ENCODE measurements at regions not wholly inside any gene's neighbourhood (a gene's known extent, or its start where the extent isn't known, plus 50 kb on each side); places are given as distances from the start of the nearest gene placed in this dataset.

DNA sequence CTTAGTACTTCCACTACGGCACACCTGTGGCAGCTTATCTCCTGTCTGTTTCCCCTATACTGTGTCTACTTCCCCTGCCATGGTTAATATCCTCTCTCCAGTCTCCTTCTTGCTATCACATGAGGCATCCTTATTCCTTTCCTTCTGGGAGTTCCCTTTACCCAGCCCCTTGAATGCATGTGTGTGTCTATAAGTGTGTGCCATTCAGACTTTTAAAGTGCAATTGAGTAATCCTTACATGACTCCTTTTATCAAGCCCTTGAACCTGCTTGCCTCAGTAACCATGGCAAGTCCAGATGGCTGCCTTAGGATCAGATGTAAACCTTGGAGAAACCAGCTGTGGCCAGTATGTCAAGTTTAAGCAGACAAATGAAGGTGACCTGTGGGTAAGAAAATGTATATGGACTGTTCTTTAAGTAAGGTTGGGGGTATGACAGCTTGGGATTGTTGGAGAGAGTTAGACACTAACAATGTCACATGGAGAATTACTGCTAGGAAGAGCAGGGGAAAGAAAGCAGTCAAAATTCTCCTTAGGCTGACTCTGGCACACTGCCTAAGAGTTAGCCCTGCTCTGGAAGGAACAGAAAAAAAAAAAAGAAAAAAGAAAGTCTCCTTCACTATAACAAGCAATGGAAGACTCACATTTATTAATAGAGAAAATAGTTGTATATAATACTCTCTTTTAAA lies 142.1 kb downstream of the HINT1 start:
- Histone ChIP-seq H2BK20ac (ENCODE audit: low read length) (no peak overlapping the region), H3K27me3 (replicated peaks in 1 of 4; ENCODE audit: control insufficient read depth in 3 of 4, extremely low read depth in 1 of 4, insufficient read depth in 3 of 4, low read length in 3 of 4) (no peaks in the 10 kb centered on the region), H2BK120ac (replicated peaks; ENCODE audit: low read depth, low read length) (no peak overlapping the region), H3K4ac (replicated peaks; ENCODE audit: insufficient read length, low read depth, low read length) (no peak overlapping the region), H3K4me2 (ENCODE audit: insufficient read depth in 1 of 2, low read depth in 2 of 2, low read length in 2 of 2) (no peak overlapping the region), H3K23ac (ENCODE audit: insufficient read length) (no peak overlapping the region), H3K9ac (replicated peaks in 1 of 4; ENCODE audit: extremely low read depth in 1 of 4, low read depth in 3 of 4, low read length in 3 of 4) (no peak overlapping the region), H3K4me1 (replicated peaks in 1 of 4; ENCODE audit: control insufficient read depth in 3 of 4, insufficient read depth in 4 of 4, low read length in 3 of 4) (no peaks in the 10 kb centered on the region), H2BK15ac (ENCODE audit: low read length) (no peak overlapping the region), H2BK5ac (ENCODE audit: low read depth, low read length) (no peak overlapping the region), H3K79me2 (ENCODE audit: control insufficient read depth in 1 of 2, insufficient read depth in 2 of 2, low read length in 2 of 2) (no peaks in the 10 kb centered on the region), H2BK12ac (ENCODE audit: low read depth, low read length) (no peak overlapping the region), H3K14ac (ENCODE audit: insufficient read length) (no peak overlapping the region), H4K8ac (ENCODE audit: extremely low read depth, insufficient read depth, low read length) (no peak overlapping the region), H3K27ac (ENCODE audit: low read depth, low read length) (no peak overlapping the region), H2AK5ac (ENCODE audit: low read depth, low read length) (no peak overlapping the region), H3K18ac (ENCODE audit: extremely low read depth, low read length) (no peak overlapping the region), H3K9me3 (ENCODE audit: insufficient read depth in 2 of 2, low read depth in 1 of 2, low read length in 1 of 2) (no peaks in the 10 kb centered on the region), H4K20me1 (replicated peaks in 1 of 2; ENCODE audit: control insufficient read depth in 1 of 2, insufficient read depth in 2 of 2, low read length in 2 of 2) (no peaks in the 10 kb centered on the region), H2AFZ (ENCODE audit: low read length) (no peak overlapping the region), H3K79me1 (ENCODE audit: low read depth, low read length) (no peaks in the 10 kb centered on the region), H4K91ac (replicated peaks; ENCODE audit: insufficient read length, low read length) (no peak overlapping the region), H3K36me3 (ENCODE audit: control insufficient read depth in 2 of 4, insufficient read depth in 4 of 4, low read length in 3 of 4) (no peaks in the 10 kb centered on the region), H3K56ac (replicated peaks; ENCODE audit: insufficient read length, low read depth, low read length) (no peak overlapping the region), H3K23me2 (ENCODE audit: low read depth, low read length) (no peaks in the 10 kb centered on the region), H3K4me3 (ENCODE audit: extremely low read depth in 1 of 4, insufficient read depth in 2 of 4, low read depth in 3 of 4, low read length in 4 of 4) (no peak overlapping the region), H4K5ac (ENCODE audit: insufficient read length, low read depth, low read length) (no peak overlapping the region)
- ChIA-PET CTCF (ENCODE audit: partially characterized antibody) (no interaction called here), POLR2A (ENCODE audit: partially characterized antibody) (no interaction called here)
- TF ChIP-seq KDM1A (IDR thresholded peaks at IDR 0.05; ENCODE audit: borderline replicate concordance, low read length) (no peak), RXRA (IDR thresholded peaks at IDR 0.05; ENCODE audit: insufficient read depth, low read depth, low read length) (no peak)
- DNase-seq (ENCODE audit: low read depth in 1 of 2, low spot score in 2 of 2) (no peak), FAIRE-seq (no peak)
- WGBS, 2 experiments (ENCODE audit: extremely low coverage in 1 of 2, insufficient coverage in 1 of 2, insufficient read length in 1 of 2, insufficient replicate concordance in 2 of 2, low coverage in 1 of 2, low lambda C conversion rate in 2 of 2, missing lambda C conversion rate in 1 of 2): 95% methylated on average over 1 of the region's 1 CpG; no CpG with 5 or more reads in 1 of the 2 experiments

Measured in H1 (cell line).